Type B pancreatic cell (in vitro differentiated cells): ENCODE measurements at regions not wholly inside any gene's neighbourhood (a gene's known extent, or its start where the extent isn't known, plus 50 kb on each side); places are given as distances from the start of the nearest gene placed in this dataset.

Experiments used
- DNase-seq: peaks from one replicate; pipeline ENCODE4 v3.0.0; 2021; ENCODE audit warnings: mixed read lengths; ENCODE audit not compliant: unreplicated experiment; ENCODE audit errors: extremely low spot score
- H3K27ac Mint-ChIP-seq: 2 replicates; pipeline ENCODE4 v1.8.0; 2021; ENCODE audit warnings: mild to moderate bottlenecking, mixed read lengths
- H3K27me3 Mint-ChIP-seq: 2 replicates; pipeline ENCODE4 v1.8.0; 2021; ENCODE audit warnings: mixed read lengths
- H3K36me3 Mint-ChIP-seq: 2 replicates; pipeline ENCODE4 v1.8.0; 2021; ENCODE audit warnings: mixed read lengths
- H3K4me1 Mint-ChIP-seq: one replicate; pipeline ENCODE4 v1.8.0; 2021; ENCODE audit warnings: mixed read lengths; ENCODE audit not compliant: unreplicated experiment
- H3K4me3 Mint-ChIP-seq: 2 replicates; pipeline ENCODE4 v1.8.0; 2021; ENCODE audit warnings: mild to moderate bottlenecking, mixed read lengths
- H3K9me3 Mint-ChIP-seq: 2 replicates; pipeline ENCODE4 v1.8.0; 2021; ENCODE audit warnings: mixed read lengths
- TF ChIP-seq, protein P1 (sequence below): fragments of 200-600 bp; sonication (generic); conservative IDR thresholded peaks from 2 replicates; pipeline ENCODE4 v1.5.0; 2021; ENCODE audit warnings: antibody characterized with exemption, mild to moderate bottlenecking

- no peak overlapping the region for H3K4me3 Mint-ChIP-seq
- no peak for DNase-seq
- H3K36me3 Mint-ChIP-seq: no peaks in the 10 kb centered on the region
- H3K9me3 Mint-ChIP-seq: no peaks in the 10 kb centered on the region
- no peaks in the 10 kb centered on the region for H3K4me1 Mint-ChIP-seq
- no peaks in the 10 kb centered on the region for H3K27me3 Mint-ChIP-seq
- TF ChIP-seq, protein P1, sequence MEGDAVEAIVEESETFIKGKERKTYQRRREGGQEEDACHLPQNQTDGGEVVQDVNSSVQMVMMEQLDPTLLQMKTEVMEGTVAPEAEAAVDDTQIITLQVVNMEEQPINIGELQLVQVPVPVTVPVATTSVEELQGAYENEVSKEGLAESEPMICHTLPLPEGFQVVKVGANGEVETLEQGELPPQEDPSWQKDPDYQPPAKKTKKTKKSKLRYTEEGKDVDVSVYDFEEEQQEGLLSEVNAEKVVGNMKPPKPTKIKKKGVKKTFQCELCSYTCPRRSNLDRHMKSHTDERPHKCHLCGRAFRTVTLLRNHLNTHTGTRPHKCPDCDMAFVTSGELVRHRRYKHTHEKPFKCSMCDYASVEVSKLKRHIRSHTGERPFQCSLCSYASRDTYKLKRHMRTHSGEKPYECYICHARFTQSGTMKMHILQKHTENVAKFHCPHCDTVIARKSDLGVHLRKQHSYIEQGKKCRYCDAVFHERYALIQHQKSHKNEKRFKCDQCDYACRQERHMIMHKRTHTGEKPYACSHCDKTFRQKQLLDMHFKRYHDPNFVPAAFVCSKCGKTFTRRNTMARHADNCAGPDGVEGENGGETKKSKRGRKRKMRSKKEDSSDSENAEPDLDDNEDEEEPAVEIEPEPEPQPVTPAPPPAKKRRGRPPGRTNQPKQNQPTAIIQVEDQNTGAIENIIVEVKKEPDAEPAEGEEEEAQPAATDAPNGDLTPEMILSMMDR: no peak
- H3K27ac Mint-ChIP-seq: no peak overlapping the region
Observed at GRCh38 chr5:122705851-122706250, 69.0 kb upstream of the SNX2 start.

DNA sequence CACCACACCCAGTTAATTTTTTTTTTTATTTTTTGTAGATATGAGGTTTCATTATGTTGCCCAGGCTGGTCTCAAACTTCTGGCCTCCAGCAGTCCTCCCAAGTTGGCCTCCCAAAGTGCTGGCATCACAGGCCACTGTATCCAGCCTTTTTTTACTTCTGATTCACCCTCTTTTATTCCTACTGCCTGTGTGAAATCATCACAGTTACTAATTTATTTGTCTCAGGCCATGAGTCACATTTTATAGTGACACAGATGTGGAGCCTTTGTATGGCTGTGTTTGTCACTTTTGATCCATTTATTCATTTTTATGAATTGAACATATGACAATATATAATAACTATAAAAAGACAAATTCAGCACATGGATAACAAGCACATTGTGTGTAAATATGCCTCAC, 67.1 kb upstream of the SNX2 start:
- no peaks in the 10 kb centered on the region for H3K27me3 Mint-ChIP-seq
- H3K9me3 Mint-ChIP-seq: no peaks in the 10 kb centered on the region
- no peak overlapping the region for H3K27ac Mint-ChIP-seq
- H3K4me3 Mint-ChIP-seq: no peak overlapping the region
- DNase-seq: no peak
- H3K4me1 Mint-ChIP-seq: no peaks in the 10 kb centered on the region
- no peaks in the 10 kb centered on the region for H3K36me3 Mint-ChIP-seq
- TF ChIP-seq, protein P1: no peak

GRCh38 chr5:122713041-122713440, 61.8 kb upstream of the SNX2 start:
- no peak for DNase-seq
- Mint-ChIP-seq H3K4me1 (no peaks in the 10 kb centered on the region), H3K27me3 (peaks cover 4% of the 10 kb centered on the region), H3K4me3 (no peak overlapping the region), H3K36me3 (no peaks in the 10 kb centered on the region), H3K27ac (no peak overlapping the region), H3K9me3 (no peaks in the 10 kb centered on the region)
- TF ChIP-seq, protein P1: no peak

DNA sequence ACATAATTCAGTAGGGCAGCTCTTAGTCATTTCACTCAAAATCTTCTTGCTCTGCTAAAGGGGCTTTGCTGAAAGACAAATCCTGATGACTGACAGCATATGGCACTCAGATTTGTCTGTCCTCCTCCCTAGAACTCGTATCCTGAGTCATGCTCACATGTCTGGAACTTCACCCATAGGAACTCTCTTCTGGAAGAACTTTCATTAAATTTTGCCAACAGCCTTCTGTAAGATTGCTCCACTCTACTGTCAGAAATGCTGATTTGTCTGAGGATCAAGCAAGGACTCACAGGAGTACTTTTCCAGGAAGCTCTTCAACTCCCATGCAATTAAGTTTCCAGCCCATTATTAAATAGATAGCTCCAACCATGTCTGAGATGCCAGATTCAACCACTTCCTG, 59.8 kb upstream of the SNX2 start:
- no peaks in the 10 kb centered on the region for H3K9me3 Mint-ChIP-seq
- TF ChIP-seq, protein P1: no peak
- no peak for DNase-seq
- H3K27me3 Mint-ChIP-seq: peaks cover 6% of the 10 kb centered on the region
- H3K4me3 Mint-ChIP-seq: no peak overlapping the region
- H3K36me3 Mint-ChIP-seq: no peaks in the 10 kb centered on the region
- no peak overlapping the region for H3K27ac Mint-ChIP-seq
- no peaks in the 10 kb centered on the region for H3K4me1 Mint-ChIP-seq

GRCh38 chr5:122718611-122719010, 56.3 kb upstream of the SNX2 start:
- H3K27ac Mint-ChIP-seq: no peak overlapping the region

More at GRCh38 chr5:122718611-122719010, 56.3 kb upstream of the SNX2 start:
- Mint-ChIP-seq H3K4me3 (no peak overlapping the region), H3K36me3 (no peaks in the 10 kb centered on the region), H3K9me3 (no peaks in the 10 kb centered on the region), H3K27me3 (peaks cover 6% of the 10 kb centered on the region), H3K4me1 (no peaks in the 10 kb centered on the region)
- no peak for DNase-seq
- TF ChIP-seq, protein P1: no peak
